ENCODE measurements at regions not wholly inside any gene's neighbourhood (a gene's known extent, or its start where the extent isn't known, plus 50 kb on each side); places are given as distances from the start of the nearest gene placed in this dataset.
"Not testable (repeated sequence)": the region's sequence is repeated elsewhere in the genome, so short reads cannot be mapped to it uniquely, and the experiment has no call there.

- no peak for DNase-seq
Observed at GRCh38 chr4:57303012-57303751, 193.0 kb upstream of the IGFBP7 start.

- DNase-seq = not testable (repeated sequence)
Observed at GRCh38 chr4:57300300-57300699, 190.1 kb upstream of the IGFBP7 start.

- no peak for DNase-seq
Observed at GRCh38 chr4:57291911-57292310, 181.7 kb upstream of the IGFBP7 start.

GRCh38 chr4:57287687-57288604, 177.8 kb upstream of the IGFBP7 start:
- DNase-seq = no peak

GRCh38 chr4:57282933-57283310, 172.7 kb upstream of the IGFBP7 start:
- no peak for DNase-seq

GRCh38 chr4:57280481-57280880, 170.3 kb upstream of the IGFBP7 start:
- no peak for DNase-seq

- no peak for DNase-seq
Observed at GRCh38 chr4:57278780-57279179, 168.6 kb upstream of the IGFBP7 start.

GRCh38 chr4:57274082-57274481, 163.9 kb upstream of the IGFBP7 start:
- no peak for DNase-seq

- peak; percentile 68 for DNase-seq
Observed at GRCh38 chr4:57270346-57270745, 160.2 kb upstream of the IGFBP7 start.

GRCh38 chr4:57265831-57266582, 155.8 kb upstream of the IGFBP7 start:
- DNase-seq = no peak

- DNase-seq = no peak
Observed at GRCh38 chr4:57254754-57255153, 144.6 kb upstream of the IGFBP7 start.

- DNase-seq = no peak
Observed at GRCh38 chr4:57249083-57249482, 138.9 kb upstream of the IGFBP7 start.

- DNase-seq = no peak
Observed at GRCh38 chr4:57243076-57243475, 132.9 kb upstream of the IGFBP7 start.

GRCh38 chr4:57234252-57234775, 124.1 kb upstream of the IGFBP7 start:
- DNase-seq = no peak

GRCh38 chr4:57233386-57233785, 123.2 kb upstream of the IGFBP7 start:
- DNase-seq = no peak

- DNase-seq = no peak
Observed at GRCh38 chr4:57231781-57232180, 121.6 kb upstream of the IGFBP7 start.

GRCh38 chr4:57220734-57221133, 110.5 kb upstream of the IGFBP7 start:
- DNase-seq = no peak

GRCh38 chr4:57220172-57220571, 110.0 kb upstream of the IGFBP7 start:
- no peak for DNase-seq

GRCh38 chr4:57219431-57219830, 109.2 kb upstream of the IGFBP7 start:
- DNase-seq = no peak

GRCh38 chr4:57214654-57215411, 104.6 kb upstream of the IGFBP7 start:
- DNase-seq = peak; percentile 46

- DNase-seq = no peak
Observed at GRCh38 chr4:57211131-57211530, 100.9 kb upstream of the IGFBP7 start.

- DNase-seq = no peak
Observed at GRCh38 chr4:57206172-57206571, 96.0 kb upstream of the IGFBP7 start.
